ENCODE measurements at regions not wholly inside any gene's neighbourhood (a gene's known extent, or its start where the extent isn't known, plus 50 kb on each side); places are given as distances from the start of the nearest gene placed in this dataset.

GRCh38 chr4:11483046-11483445, 54.4 kb upstream of the HS3ST1 start:
- ATAC-seq, result no peak
- TF ChIP-seq, protein P1, sequence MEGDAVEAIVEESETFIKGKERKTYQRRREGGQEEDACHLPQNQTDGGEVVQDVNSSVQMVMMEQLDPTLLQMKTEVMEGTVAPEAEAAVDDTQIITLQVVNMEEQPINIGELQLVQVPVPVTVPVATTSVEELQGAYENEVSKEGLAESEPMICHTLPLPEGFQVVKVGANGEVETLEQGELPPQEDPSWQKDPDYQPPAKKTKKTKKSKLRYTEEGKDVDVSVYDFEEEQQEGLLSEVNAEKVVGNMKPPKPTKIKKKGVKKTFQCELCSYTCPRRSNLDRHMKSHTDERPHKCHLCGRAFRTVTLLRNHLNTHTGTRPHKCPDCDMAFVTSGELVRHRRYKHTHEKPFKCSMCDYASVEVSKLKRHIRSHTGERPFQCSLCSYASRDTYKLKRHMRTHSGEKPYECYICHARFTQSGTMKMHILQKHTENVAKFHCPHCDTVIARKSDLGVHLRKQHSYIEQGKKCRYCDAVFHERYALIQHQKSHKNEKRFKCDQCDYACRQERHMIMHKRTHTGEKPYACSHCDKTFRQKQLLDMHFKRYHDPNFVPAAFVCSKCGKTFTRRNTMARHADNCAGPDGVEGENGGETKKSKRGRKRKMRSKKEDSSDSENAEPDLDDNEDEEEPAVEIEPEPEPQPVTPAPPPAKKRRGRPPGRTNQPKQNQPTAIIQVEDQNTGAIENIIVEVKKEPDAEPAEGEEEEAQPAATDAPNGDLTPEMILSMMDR (IDR thresholded peaks at IDR 0.05), result no peak
- intact Hi-C loops (cut with DNase I), result no loop called here

GRCh38 chr4:11480683-11481082, 52.0 kb upstream of the HS3ST1 start:
- Histone ChIP-seq H3K27ac (no peak overlapping the region), H3K9me3 (no peaks in the 10 kb centered on the region), H3K4me3 (no peak overlapping the region), H3K27me3 (ENCODE audit: low read depth) (no peaks in the 10 kb centered on the region), H3K36me3 (no peaks in the 10 kb centered on the region), H3K4me1 (peaks cover 6% of the 10 kb centered on the region)
- ATAC-seq (peak; percentile 76 to 92), DNase-seq (peak; percentile 52)
- intact Hi-C loops (cut with DNase I), result no loop called here
- TF ChIP-seq, protein P1 (IDR thresholded peaks at IDR 0.05), result no peak

More at GRCh38 chr4:11483046-11483445, 54.4 kb upstream of the HS3ST1 start:
- Histone ChIP-seq H3K4me1 (peaks cover 15% of the 10 kb centered on the region), H3K27ac (no peak overlapping the region), H3K27me3 (ENCODE audit: low read depth) (no peaks in the 10 kb centered on the region), H3K9me3 (no peaks in the 10 kb centered on the region), H3K4me3 (no peak overlapping the region), H3K36me3 (no peaks in the 10 kb centered on the region)
- no peak for DNase-seq

Data from lower lobe of right lung (tissue), 2 donors.